ENCODE measurements at regions not wholly inside any gene's neighbourhood (a gene's known extent, or its start where the extent isn't known, plus 50 kb on each side); places are given as distances from the start of the nearest gene placed in this dataset.

- Histone ChIP-seq H3K4me1 (ENCODE audit: control insufficient read depth, insufficient read depth, low read length) (peaks cover 7% of the 10 kb centered on the region; the same call in 1 of the 2 replicates), H3K9me3 (ENCODE audit: control insufficient read depth, insufficient read depth, low read length) (no peaks in the 10 kb centered on the region), H3K18ac (ENCODE audit: low read depth, low read length) (no peak overlapping the region), H2BK15ac (ENCODE audit: low read depth, low read length) (no peak overlapping the region), H3K9ac (ENCODE audit: low read depth, low read length) (no peak overlapping the region), H3K4me3 (ENCODE audit: insufficient read depth, low read depth, low read length) (no peak overlapping the region), H4K20me1 (ENCODE audit: insufficient read depth, low read length) (no peaks in the 10 kb centered on the region), H3K36me3 (ENCODE audit: control insufficient read depth, insufficient read depth, low read length) (no peaks in the 10 kb centered on the region), H2AFZ (replicated peaks; ENCODE audit: low read length, poor library complexity) (no peak overlapping the region), H3K4me2 (ENCODE audit: low read depth, low read length) (no peak overlapping the region), H3K79me1 (ENCODE audit: low read depth in 1 of 2, low read length in 2 of 2) (no peaks in the 10 kb centered on the region), H4K5ac (ENCODE audit: low read depth, low read length) (no peak overlapping the region), H4K8ac (ENCODE audit: low read depth in 2 of 2, low read length in 2 of 2) (no peak overlapping the region), H3K56ac (ENCODE audit: extremely low read depth, insufficient read depth, low read length) (no peak overlapping the region), H2BK20ac (ENCODE audit: low read depth, low read length) (no peak overlapping the region), H3K27me3 (ENCODE audit: control insufficient read depth, insufficient read depth, low read length) (no peaks in the 10 kb centered on the region), H3K9me1 (ENCODE audit: insufficient read depth, low read length) (no peaks in the 10 kb centered on the region; the same call in 1 of the 2 replicates), H2BK120ac (ENCODE audit: low read depth, low read length) (no peak overlapping the region), H2BK5ac (ENCODE audit: low read depth, low read length, poor library complexity, severe bottlenecking) (no peak overlapping the region), H2AK9ac (replicated peaks; ENCODE audit: low read depth, low read length, poor library complexity) (no peak overlapping the region), H2AK5ac (ENCODE audit: low read depth, low read length) (no peak overlapping the region), H3K23ac (ENCODE audit: low read depth, low read length) (no peak overlapping the region), H3K27ac (ENCODE audit: insufficient read depth, low read length) (no peak overlapping the region), H4K91ac (ENCODE audit: insufficient read depth, low read depth, low read length) (no peak overlapping the region), H3K14ac (replicated peaks; ENCODE audit: low read depth, low read length) (no peak overlapping the region), H3K4ac (ENCODE audit: low read depth, low read length) (no peak overlapping the region)
- DNase-seq (peak; percentile 84), ATAC-seq (ENCODE audit: low read depth) (peak; percentile 93)
- dilution Hi-C loops (cut with HindIII; ENCODE audit: low sequenced_read_pairs, unreplicated experiment) (no loop called here), intact Hi-C loops (cut with micrococcal nuclease) (loop anchor here (1.0 kb wide), 1 partner anchor 472 kb away; no protein-coding TSS in a partner anchor), in situ Hi-C loops (cut with MboI; ENCODE audit: low sequenced_read_pairs) (no loop called here)
- no TSS peak for BruUV-seq (replicated peaks)
- ChIA-PET POLR2A (ENCODE audit: unreplicated experiment) (no interaction called here), CTCF (interaction anchor here (0.5 kb wide), 1 partner anchor 316 kb away, joined by 3 read pairs; no protein-coding TSS in a partner anchor)
- no CpG with 5 or more reads among the region's 1 CpG for WGBS, 2 experiments (ENCODE audit: extremely low coverage in 2 of 2, insufficient read length in 1 of 2)
- TF ChIP-seq RAD21 (IDR thresholded peaks at IDR 0.05; ENCODE audit: low read length) (no peak), RFX5 (IDR thresholded peaks at IDR 0.05; ENCODE audit: low read depth, low read length) (no peak), SMC3 (IDR thresholded peaks at IDR 0.05; ENCODE audit: low read depth, low read length) (0 out of 2 replicates have a peak, but pooled peaks have one; percentile 11), RCOR1 (IDR thresholded peaks at IDR 0.05; ENCODE audit: insufficient replicate concordance, low read length) (no peak), FOS (IDR thresholded peaks at IDR 0.05; ENCODE audit: low read depth, low read length) (no peak; the same call in 1 of the 2 replicates)
Observed at GRCh38 chr10:36114913-36115312, 472.8 kb upstream of the FZD8 start.

All from IMR-90 (cell line).